Kidney (tissue), 13 donors: ENCODE measurements at regions not wholly inside any gene's neighbourhood (a gene's known extent, or its start where the extent isn't known, plus 50 kb on each side); places are given as distances from the start of the nearest gene placed in this dataset.
A peak's percentile ranks its signal among the peaks of the same experiment; 100 is the strongest.

Experiments used
- DNase-seq, 5 donors: peaks; one replicate each; pipeline ENCODE4 v3.0.0-alpha.2; 2013 to 2020
- FAIRE-seq: peaks from 2 replicates; lab custom pipeline; 2012; peaks lifted over from hg19 to GRCh38; lab: Jason Lieb, UNC
- H3K27ac ChIP-seq, 2 donors: one replicate each; pipeline ENCODE4 v1.7.0; 2013; ENCODE audit warnings: low read depth in 2 of 2, low read length in 2 of 2, inconsistent platforms in 1 of 2
- H3K27me3 ChIP-seq: one replicate; pipeline ENCODE4 v1.7.1; 2013; ENCODE audit warnings: low read length, inconsistent platforms; ENCODE audit not compliant: control insufficient read depth, insufficient read depth
- H3K36me3 ChIP-seq, 3 donors: one replicate each; pipeline versions ENCODE4 v1.7.0 to v1.7.1; 2013; ENCODE audit warnings: low read length in 3 of 3, control low read depth in 1 of 3, inconsistent platforms in 1 of 3; ENCODE audit not compliant: insufficient read depth in 3 of 3, control insufficient read depth in 2 of 3
- H3K4me1 ChIP-seq, 3 donors: one replicate each; pipeline versions ENCODE4 v1.7.0 to v1.7.1; 2013; ENCODE audit warnings: low read length in 3 of 3, inconsistent platforms in 1 of 3, low read depth in 1 of 3; ENCODE audit not compliant: control insufficient read depth in 2 of 3, insufficient read depth in 2 of 3
- H3K4me3 ChIP-seq, 3 donors: one replicate each; pipeline versions ENCODE4 v1.7.0 to v1.8.1; 2013; ENCODE audit warnings: low read length in 3 of 3, control low read depth in 1 of 3, inconsistent platforms in 1 of 3
- H3K9ac ChIP-seq, 3 donors: one replicate each; pipeline versions ENCODE4 v1.7.0 to v1.7.1; 2013; ENCODE audit warnings: low read length in 3 of 3, control low read depth in 1 of 3, inconsistent platforms in 1 of 3
- H3K9me3 ChIP-seq, 3 donors: one replicate each; pipeline versions ENCODE4 v1.7.0 to v1.7.1; 2013; ENCODE audit warnings: low read length in 3 of 3, control low read depth in 1 of 3, inconsistent platforms in 1 of 3; ENCODE audit not compliant: control insufficient read depth in 2 of 3, insufficient read depth in 1 of 3
- CTCF ChIP-seq: IDR thresholded peaks from 3 replicates; pipeline ENCODE4 v1.5.1; 2012; ENCODE audit warnings: mild to moderate bottlenecking, moderate library complexity, borderline replicate concordance; ENCODE audit not compliant: insufficient read depth; ENCODE audit errors: extremely low read depth
- intact Hi-C: fragments of 100-400 bp; cut with DNase I; formaldehyde crosslinking; loops from one replicate; pipeline ENCODE4 v1.11.1; 2022
- donor health status: control.
- donor health status: control.
- donor health status: control.
- donor health status: control.
- donor health status: control.
- donor health status: DM: yes; HTN: yes; CAD: no.
- donor health status: Normal renal cell carcinoma (clear cell type).

DNA sequence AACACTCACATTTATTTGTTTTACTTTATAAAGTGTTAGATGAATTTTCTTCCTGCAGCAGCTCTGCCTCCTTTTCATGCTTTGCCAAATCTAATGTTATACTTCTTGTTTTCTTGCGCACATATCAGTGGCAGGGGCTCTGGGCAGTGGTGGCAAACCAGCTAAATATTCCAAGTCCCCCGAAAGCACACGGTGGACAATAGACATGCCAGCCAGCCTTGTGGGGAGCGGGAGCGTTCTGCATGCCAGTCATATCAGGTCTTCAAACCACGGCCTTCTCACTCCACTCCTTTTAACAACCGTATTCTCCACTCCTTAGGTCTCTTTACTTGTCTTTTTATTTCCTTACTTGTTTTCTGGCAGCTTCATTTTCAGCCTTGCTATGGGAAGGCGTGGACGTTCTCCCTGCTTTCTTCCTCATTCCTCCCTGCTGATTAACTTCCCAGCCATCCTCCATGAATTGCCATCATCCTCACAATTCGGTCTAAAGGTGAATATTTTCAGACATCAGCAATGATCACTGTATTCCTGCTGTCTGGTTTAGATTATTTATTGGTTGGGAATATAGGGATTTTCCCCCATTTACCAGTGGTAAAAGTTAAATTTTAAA is 77.1 kb upstream of the WASF3 start:
- FAIRE-seq = no peak
- Histone ChIP-seq H3K9ac (no peak overlapping the region), H3K9me3 (no peaks in the 10 kb centered on the region), H3K27me3 (no peaks in the 10 kb centered on the region), H3K4me1 (peaks cover 0 to 4% (median 3%) of the 10 kb centered on the region in 3 donors), H3K27ac (no peak overlapping the region), H3K36me3 (no peaks in the 10 kb centered on the region), H3K4me3 (no peak overlapping the region)
- TF ChIP-seq CTCF = no peak
- intact Hi-C loops = loop anchor here (10.0 kb wide), 1 partner anchor 214 kb away; no protein-coding TSS in a partner anchor
- DNase-seq = no peak

- no peak overlapping the region for H3K27ac ChIP-seq
- TF ChIP-seq CTCF = peak; percentile 87
- peak in 4 of 5 donors; percentile 71 to 90 (median 82) for DNase-seq
- no peaks in the 10 kb centered on the region for H3K27me3 ChIP-seq
- H3K9me3 ChIP-seq = no peaks in the 10 kb centered on the region
- H3K4me3 ChIP-seq = peak overlapping the region; percentile 31 to 59 (median 52)
- no peaks in the 10 kb centered on the region for H3K4me1 ChIP-seq
- FAIRE-seq = peak; percentile 38
- H3K36me3 ChIP-seq = no peaks in the 10 kb centered on the region
- intact Hi-C loops = loop anchor here (10.0 kb wide), 1 partner anchor 212 kb away; no protein-coding TSS in a partner anchor
- H3K9ac ChIP-seq = no peak overlapping the region
Observed at GRCh38 chr13:26482451-26483197, 74.9 kb upstream of the WASF3 start.

- intact Hi-C loops = loop anchor here (10.0 kb wide), 1 partner anchor 211 kb away; no protein-coding TSS in a partner anchor
- Histone ChIP-seq H3K27me3 (no peaks in the 10 kb centered on the region), H3K36me3 (no peaks in the 10 kb centered on the region), H3K9me3 (no peaks in the 10 kb centered on the region), H3K27ac (no peak overlapping the region), H3K4me3 (no peak overlapping the region), H3K9ac (no peak overlapping the region), H3K4me1 (no peaks in the 10 kb centered on the region)
- no peak for FAIRE-seq
- no peak for TF ChIP-seq CTCF
- no peak for DNase-seq
Observed at GRCh38 chr13:26483546-26483945, 73.9 kb upstream of the WASF3 start.
